ENCODE measurements at regions not wholly inside any gene's neighbourhood (a gene's known extent, or its start where the extent isn't known, plus 50 kb on each side); places are given as distances from the start of the nearest gene placed in this dataset.

DNA sequence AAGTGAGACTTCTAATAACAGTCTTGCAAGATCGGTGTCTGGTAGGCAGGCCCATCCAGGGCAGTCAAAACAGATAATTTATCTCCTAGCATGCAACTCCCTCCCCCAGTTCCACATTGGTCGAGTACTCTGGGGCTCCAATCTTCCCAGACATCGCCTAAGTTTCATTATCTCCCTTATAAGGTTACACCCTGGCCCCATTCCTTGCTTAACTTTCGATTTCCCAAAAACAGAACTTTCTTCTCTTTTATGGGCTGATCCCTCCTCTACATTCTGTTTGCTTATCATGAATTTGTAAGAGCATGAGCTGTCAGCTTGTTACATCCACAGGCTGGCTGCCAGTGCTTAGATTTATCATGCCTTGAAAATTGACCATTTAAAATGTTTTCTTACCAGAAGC lies 471.3 kb downstream of the TECRL start:
- DNase-seq: no peak
- TF ChIP-seq GATA1 (IDR thresholded peaks at IDR 0.05; ENCODE audit: low read depth, low read length) (no peak), POLR2A (IDR thresholded peaks at IDR 0.05; ENCODE audit: low read length) (no peak)

- no peak for TF ChIP-seq POLR2A (IDR thresholded peaks at IDR 0.05; ENCODE audit: low read length)
- TF ChIP-seq GATA1 (IDR thresholded peaks at IDR 0.05; ENCODE audit: low read depth, low read length): no peak
- no peak for DNase-seq
Measured at GRCh38 chr4:63922146-63922545, 487.1 kb downstream of the TECRL start.

DNA sequence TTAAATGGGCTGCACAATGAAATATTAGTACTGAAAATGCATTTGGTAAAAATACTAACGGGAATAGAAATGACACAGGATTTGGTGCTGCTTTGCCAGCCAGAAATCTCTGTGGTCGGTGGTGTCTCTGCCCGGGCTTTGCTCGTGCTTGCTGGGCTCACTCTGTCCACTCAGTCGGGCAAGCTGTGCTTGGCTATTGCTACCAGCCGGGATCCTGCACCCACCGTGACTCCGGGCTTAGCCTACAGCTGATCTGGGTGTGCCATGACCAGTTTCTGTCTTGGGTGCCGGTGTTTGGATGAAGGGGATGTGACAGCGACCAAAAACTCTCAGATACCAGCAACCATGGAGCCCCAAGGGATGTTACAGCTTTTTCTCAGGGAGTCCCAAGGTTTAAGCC lies 487.7 kb downstream of the TECRL start:
- no peak for TF ChIP-seq GATA1 (IDR thresholded peaks at IDR 0.05; ENCODE audit: low read depth, low read length)
- no peak for TF ChIP-seq POLR2A (IDR thresholded peaks at IDR 0.05; ENCODE audit: low read length)
- no peak for DNase-seq

- no peak for TF ChIP-seq POLR2A (IDR thresholded peaks at IDR 0.05; ENCODE audit: low read length)
- DNase-seq: no peak
Measured at GRCh38 chr4:63919636-63920365, 489.4 kb downstream of the TECRL start.

GRCh38 chr4:63906660-63907183 lies 502.5 kb downstream of the TECRL start:
- DNase-seq: no peak
- TF ChIP-seq POLR2A (IDR thresholded peaks at IDR 0.05; ENCODE audit: low read length): no peak
- TF ChIP-seq GATA1 (IDR thresholded peaks at IDR 0.05; ENCODE audit: low read depth, low read length): no peak

DNA sequence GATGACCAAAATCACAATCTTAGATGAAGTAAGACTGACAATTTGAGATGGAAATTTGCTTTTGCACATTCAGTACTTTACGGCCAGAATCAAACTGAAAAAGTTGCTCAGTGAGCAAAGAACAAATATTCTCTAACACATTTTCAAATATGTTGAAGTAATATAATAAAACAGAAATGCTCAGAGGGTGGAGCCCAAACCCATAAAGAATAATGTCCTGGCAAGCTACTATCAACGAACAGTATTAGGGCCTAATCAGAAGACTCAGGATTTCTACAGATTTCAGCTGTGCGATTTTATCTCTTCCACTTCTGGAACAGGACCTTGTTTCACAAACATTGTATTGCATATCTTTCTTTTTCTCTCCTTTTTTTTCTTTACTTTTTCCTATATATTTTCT lies 505.0 kb downstream of the TECRL start:
- no peak for DNase-seq
- TF ChIP-seq GATA1 (IDR thresholded peaks at IDR 0.05; ENCODE audit: low read depth, low read length): no peak
- TF ChIP-seq POLR2A (IDR thresholded peaks at IDR 0.05; ENCODE audit: low read length): no peak

DNA sequence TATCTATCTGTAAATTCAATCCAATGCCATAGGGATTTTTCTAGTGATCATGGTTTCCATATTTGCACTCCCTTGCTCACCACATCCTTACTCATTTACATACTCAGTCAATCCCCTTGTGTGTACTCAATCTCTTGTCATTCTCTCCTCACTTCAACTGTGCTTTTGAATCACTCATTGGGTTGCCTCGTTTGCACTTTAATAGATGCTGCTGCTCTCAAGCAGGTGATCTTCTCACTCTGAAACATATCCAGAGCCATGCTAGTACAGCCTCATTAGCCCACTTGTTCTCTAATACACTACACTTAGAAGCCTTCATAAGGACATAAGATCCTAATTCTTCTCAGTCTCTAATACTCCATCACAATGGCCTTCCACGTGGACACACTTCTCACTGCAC lies 507.9 kb downstream of the TECRL start:
- DNase-seq: no peak
- TF ChIP-seq POLR2A (IDR thresholded peaks at IDR 0.05; ENCODE audit: low read length) (no peak), GATA1 (IDR thresholded peaks at IDR 0.05; ENCODE audit: low read depth, low read length) (no peak)

DNA sequence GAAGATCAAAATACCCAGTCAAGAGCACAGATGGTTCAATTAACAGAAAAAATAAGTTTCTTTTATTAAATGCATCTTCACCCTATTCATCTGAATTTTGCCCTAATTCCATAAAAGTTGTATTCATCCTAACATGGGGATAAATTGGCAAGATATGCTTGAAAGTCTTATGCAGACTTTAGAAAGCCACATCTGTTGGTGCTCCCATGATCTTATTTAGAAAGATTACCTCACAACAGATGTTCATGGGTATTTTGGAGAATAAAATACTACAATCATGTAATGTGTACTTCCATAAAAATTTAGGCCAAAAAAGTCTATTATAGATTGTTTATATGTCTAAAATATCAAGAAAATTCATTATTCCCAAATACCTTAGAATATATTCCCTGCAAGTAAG lies 510.3 kb downstream of the TECRL start:
- DNase-seq: no peak
- TF ChIP-seq GATA1 (IDR thresholded peaks at IDR 0.05; ENCODE audit: low read depth, low read length): no peak
- TF ChIP-seq POLR2A (IDR thresholded peaks at IDR 0.05; ENCODE audit: low read length): no peak

GRCh38 chr4:63894161-63894560 lies 515.1 kb downstream of the TECRL start:
- TF ChIP-seq GATA1 (IDR thresholded peaks at IDR 0.05; ENCODE audit: low read depth, low read length) (no peak), POLR2A (IDR thresholded peaks at IDR 0.05; ENCODE audit: low read length) (no peak)
- DNase-seq: no peak

DNA sequence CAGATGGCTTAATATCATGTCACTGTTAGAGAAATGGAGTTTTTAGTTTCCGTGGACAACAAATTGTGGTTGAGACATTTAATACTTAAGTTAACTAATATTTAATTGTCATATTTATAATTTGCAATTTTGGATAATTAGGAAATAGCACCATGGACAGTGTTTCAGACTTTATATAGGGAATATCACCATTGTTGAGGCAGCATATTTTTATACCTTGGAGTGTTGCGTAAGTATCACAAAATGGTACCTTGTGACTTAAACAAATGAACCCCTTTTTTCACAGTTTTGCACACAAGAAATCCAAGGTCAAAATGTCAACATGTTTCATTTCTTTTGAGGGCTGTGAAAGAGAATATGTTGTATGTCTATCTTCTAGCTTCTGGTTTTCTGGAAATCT lies 539.9 kb downstream of the TECRL start:
- no peak for DNase-seq
- TF ChIP-seq GATA1 (IDR thresholded peaks at IDR 0.05; ENCODE audit: low read depth, low read length): no peak
- TF ChIP-seq POLR2A (IDR thresholded peaks at IDR 0.05; ENCODE audit: low read length): no peak

DNA sequence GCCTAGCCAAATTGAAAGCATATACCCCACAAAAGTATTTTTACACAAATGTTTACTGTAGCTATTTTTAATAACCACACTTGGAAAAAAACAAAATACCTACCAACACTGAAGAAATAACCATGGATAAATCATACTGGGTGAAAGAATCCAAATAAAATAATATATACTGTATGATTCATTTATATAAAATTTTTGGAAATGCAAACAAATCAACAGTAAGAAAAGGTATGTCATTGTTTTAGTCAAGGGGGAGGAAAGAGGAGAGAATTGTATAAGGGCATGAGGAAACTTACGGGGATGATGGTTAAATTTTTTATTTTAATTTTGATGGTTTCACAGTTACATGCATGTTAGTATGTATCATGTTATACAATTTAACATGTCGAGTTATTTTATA lies 557.8 kb downstream of the TECRL start:
- TF ChIP-seq POLR2A (IDR thresholded peaks at IDR 0.05; ENCODE audit: low read length): no peak
- TF ChIP-seq GATA1 (IDR thresholded peaks at IDR 0.05; ENCODE audit: low read depth, low read length): no peak
- no peak for DNase-seq

DNA sequence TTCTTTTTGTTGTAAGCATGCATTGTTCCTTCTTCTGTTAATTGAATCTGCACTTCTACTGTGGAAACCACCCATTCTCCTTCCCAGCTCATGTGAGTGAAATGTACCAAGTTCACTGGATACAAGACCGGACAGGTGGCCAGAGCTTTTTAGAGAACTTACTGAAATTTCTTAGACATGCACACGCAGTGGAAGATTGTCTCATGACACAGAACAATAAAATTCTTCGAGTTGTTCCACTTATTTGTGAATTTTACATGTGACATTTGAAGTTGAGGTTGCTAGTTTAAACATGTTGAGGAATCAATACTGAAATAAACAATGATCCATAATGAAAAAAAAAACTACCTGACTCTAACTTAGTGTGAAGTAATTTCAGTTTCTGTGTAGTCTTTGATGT lies 568.0 kb downstream of the TECRL start:
- TF ChIP-seq POLR2A (IDR thresholded peaks at IDR 0.05; ENCODE audit: low read length) (no peak), GATA1 (IDR thresholded peaks at IDR 0.05; ENCODE audit: low read depth, low read length) (no peak)
- no peak for DNase-seq

GRCh38 chr4:63831590-63832155 lies 577.6 kb downstream of the TECRL start:
- no peak for DNase-seq
- no peak for TF ChIP-seq GATA1 (IDR thresholded peaks at IDR 0.05; ENCODE audit: low read depth, low read length)

DNA sequence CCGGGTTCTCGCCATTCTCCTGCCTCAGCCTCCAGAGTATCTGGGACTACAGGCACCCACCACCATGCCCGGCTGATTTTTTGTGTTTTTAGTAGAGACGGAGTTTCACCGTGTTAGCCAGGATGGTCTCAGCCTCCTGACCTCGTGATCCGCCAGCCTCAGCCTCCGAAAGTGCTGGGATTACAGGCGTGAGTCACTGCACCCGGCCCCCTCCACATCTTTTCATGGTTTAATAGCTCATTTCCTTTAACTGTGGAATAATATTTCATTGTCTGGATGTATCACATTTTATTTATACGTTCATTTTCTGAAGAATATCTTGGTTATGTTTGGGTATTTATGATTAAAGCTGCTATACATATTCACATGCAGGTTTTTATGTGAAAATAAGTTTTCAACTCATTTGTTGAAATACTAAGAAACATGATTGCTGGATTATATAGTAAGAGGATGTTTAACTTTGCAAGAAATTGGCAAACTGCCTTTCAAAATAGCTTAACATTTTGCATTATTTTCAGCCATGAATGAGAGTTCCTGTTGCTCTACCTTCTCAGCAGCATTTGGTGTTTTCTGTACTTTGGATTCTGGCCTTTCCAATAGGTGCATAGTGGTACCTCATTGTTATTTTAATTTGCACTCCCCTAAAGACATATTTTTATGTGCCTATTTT lies 591.9 kb downstream of the TECRL start:
- DNase-seq: no peak
- TF ChIP-seq POLR2A (IDR thresholded peaks at IDR 0.05; ENCODE audit: low read length): no peak

All from erythroblast (primary cell).